Loucy (cell line): ENCODE measurements at regions not wholly inside any gene's neighbourhood (a gene's known extent, or its start where the extent isn't known, plus 50 kb on each side); places are given as distances from the start of the nearest gene placed in this dataset.

ENCODE experiments used
- EZH2phosphoT487 ChIP-seq: fragments of 200-600 bp; IDR thresholded peaks from 2 replicates; pipeline ENCODE4 v1.6.1; 2018; ENCODE audit warnings: antibody characterized with exemption, mild to moderate bottlenecking, moderate library complexity, borderline replicate concordance
- TF ChIP-seq, protein P1 (sequence below): fragments of 200-600 bp; sonication (generic); conservative IDR thresholded peaks from 2 replicates; pipeline ENCODE4 v1.5.1; 2014; ENCODE audit warnings: mild to moderate bottlenecking, antibody characterized with exemption, low read length

DNA sequence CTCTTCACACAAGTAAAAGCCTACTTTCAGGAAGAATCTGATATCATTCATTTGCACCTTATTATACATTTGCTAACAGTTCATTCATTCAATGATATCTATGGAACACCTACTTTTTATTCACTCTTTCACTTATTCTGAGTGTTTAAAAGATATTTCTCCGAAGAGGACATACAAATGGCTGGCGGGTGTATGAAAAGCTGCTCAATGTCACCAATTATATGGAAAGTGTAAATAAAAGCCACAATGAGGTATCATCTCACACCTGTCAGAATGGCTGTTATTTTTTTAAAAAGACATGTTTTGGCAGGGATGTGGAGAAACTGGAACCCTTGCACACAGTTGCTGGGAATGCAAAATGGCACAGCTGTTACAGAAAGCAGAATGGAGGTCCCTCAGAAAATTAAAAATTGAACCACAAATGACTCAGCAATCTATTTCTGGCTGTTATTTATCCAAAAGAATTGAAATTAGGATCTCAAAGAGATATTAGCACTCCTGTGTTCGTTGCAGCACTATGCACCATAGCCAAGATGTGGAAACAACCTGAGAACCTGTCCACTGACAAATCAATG lies 127.6 kb upstream of the IRS2 start:
- TF ChIP-seq, protein P1, sequence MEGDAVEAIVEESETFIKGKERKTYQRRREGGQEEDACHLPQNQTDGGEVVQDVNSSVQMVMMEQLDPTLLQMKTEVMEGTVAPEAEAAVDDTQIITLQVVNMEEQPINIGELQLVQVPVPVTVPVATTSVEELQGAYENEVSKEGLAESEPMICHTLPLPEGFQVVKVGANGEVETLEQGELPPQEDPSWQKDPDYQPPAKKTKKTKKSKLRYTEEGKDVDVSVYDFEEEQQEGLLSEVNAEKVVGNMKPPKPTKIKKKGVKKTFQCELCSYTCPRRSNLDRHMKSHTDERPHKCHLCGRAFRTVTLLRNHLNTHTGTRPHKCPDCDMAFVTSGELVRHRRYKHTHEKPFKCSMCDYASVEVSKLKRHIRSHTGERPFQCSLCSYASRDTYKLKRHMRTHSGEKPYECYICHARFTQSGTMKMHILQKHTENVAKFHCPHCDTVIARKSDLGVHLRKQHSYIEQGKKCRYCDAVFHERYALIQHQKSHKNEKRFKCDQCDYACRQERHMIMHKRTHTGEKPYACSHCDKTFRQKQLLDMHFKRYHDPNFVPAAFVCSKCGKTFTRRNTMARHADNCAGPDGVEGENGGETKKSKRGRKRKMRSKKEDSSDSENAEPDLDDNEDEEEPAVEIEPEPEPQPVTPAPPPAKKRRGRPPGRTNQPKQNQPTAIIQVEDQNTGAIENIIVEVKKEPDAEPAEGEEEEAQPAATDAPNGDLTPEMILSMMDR = no peak
- TF ChIP-seq EZH2phosphoT487 = no peak
